ENCODE measurements at regions not wholly inside any gene's neighbourhood (a gene's known extent, or its start where the extent isn't known, plus 50 kb on each side); places are given as distances from the start of the nearest gene placed in this dataset.

DNA sequence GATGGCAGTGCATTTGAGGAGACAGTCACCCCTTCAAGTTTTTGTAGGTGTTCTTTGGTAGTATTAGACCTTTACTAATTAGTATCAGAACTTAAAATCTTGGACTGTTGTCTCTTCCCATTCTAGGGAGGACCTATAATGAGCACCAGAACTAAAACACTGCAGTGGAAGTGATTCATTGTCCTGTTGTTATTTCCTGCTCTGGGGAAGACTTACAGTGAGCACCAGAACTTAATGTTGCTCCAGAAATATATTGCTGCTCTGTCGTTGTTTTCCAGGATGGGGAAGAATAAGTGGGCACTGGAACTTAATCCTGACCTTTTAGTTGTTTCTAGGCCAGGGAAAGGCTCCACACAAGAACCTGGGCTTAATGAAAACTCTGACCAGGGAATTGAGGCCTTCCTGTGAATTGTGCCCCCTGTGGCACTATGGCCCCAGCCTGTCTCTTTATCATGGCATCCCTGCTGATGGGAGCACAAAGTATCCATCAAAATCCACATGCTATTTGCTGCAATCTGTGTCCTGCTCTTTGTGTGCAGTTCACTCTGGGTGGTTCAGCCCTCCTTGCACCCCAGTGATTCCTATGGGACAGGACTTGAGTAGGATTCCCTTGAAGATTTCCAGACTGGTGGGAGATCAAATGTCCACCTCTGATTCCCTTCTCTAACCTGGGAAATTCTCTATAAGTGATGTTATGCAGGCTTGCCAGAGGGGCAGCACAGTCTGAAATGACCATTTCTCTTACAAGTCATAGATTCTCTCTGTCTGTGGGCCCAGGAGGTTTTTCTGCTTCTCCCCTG is 175.8 kb downstream of the PAWR start:
- Histone ChIP-seq H3K36me3 (ENCODE audit: control insufficient read depth in 4 of 4, insufficient read depth in 3 of 4, low read depth in 1 of 4, low read length in 3 of 4) (peaks cover 0 to 3% (median 0%) of the 10 kb centered on the region in 4 donors), H3K27ac (ENCODE audit: low read depth in 1 of 2, low read length in 2 of 2) (no peak overlapping the region), H3K4me1 (ENCODE audit: control insufficient read depth in 4 of 4, insufficient read depth in 4 of 4, low read length in 3 of 4) (no peaks in the 10 kb centered on the region), H3K9ac (ENCODE audit: low read depth in 1 of 2, low read length in 2 of 2) (no peak overlapping the region), H3K27me3 (ENCODE audit: control insufficient read depth in 4 of 4, insufficient read depth in 4 of 4, low read length in 3 of 4) (no peaks in the 10 kb centered on the region), H3K4me3 (ENCODE audit: low read depth in 1 of 3, low read length in 3 of 3) (no peak overlapping the region), H3K9me3 (ENCODE audit: control insufficient read depth in 4 of 4, low read length in 3 of 4) (no peaks in the 10 kb centered on the region)
- no peak for TF ChIP-seq SP1 (IDR thresholded peaks at IDR 0.05)
- no peak for TF ChIP-seq HNF4G (IDR thresholded peaks at IDR 0.05)
- no peak for DNase-seq (ENCODE audit: low spot score)
- WGBS: 79% methylated on average over 1 of the region's 1 CpG

DNA sequence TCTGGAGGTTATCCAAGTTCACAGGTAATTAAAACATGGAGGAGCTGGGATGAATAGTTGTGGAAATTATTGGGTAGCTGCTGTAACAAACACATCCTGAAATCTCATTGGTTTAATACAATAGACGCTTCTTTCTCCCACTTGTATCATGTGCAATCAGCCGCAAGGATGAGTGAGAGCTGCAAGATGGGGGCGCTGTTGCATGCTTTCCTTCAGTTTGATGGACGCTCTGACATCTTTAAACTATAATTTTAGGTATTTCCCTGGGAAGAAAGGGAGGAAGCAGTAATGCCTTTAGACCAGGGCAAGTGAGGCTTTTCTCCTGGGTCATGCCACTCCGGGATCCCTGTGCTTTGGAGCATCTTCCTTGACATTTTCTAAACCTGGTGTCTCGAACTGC is 178.7 kb downstream of the PAWR start:
- TF ChIP-seq HNF4A (conservative IDR thresholded peaks at IDR 0.05): no peak
- TF ChIP-seq SP1 (IDR thresholded peaks at IDR 0.05): no peak
- no peak for TF ChIP-seq YY1 (IDR thresholded peaks at IDR 0.05)
- TF ChIP-seq HNF4G (IDR thresholded peaks at IDR 0.05): no peak
- Histone ChIP-seq H3K4me3 (ENCODE audit: low read depth in 1 of 3, low read length in 3 of 3) (no peak overlapping the region), H3K27me3 (ENCODE audit: control insufficient read depth in 4 of 4, insufficient read depth in 4 of 4, low read length in 3 of 4) (no peaks in the 10 kb centered on the region), H3K9me3 (ENCODE audit: control insufficient read depth in 4 of 4, low read length in 3 of 4) (no peaks in the 10 kb centered on the region), H3K36me3 (ENCODE audit: control insufficient read depth in 4 of 4, insufficient read depth in 3 of 4, low read depth in 1 of 4, low read length in 3 of 4) (peaks cover 0 to 3% (median 0%) of the 10 kb centered on the region in 4 donors), H3K4me1 (ENCODE audit: control insufficient read depth in 4 of 4, insufficient read depth in 4 of 4, low read length in 3 of 4) (no peaks in the 10 kb centered on the region), H3K9ac (ENCODE audit: low read depth in 1 of 2, low read length in 2 of 2) (no peak overlapping the region), H3K27ac (ENCODE audit: low read depth in 1 of 2, low read length in 2 of 2) (no peak overlapping the region)
- WGBS: 92% methylated on average over 6 of the region's 6 CpGs
- DNase-seq (ENCODE audit: low spot score): no peak

DNA sequence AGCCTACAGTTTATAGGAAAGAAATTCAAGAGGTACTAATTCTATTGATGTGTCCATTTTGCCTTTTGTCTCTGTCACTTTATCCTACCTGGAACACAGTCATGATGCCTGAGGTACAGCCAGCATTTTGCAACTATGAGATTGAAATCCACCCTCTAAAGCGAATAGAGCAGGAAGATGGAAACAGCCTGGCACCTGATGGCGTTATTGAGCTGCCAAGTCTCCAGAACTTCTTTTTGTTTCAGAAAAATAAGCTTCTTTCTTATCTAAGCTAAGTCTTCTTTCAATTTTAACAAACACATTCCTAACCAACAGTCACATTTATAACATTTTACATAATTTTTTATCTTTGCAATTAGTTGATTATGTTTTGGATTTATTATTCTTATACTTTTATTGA is 182.1 kb downstream of the PAWR start:
- H3K9me3 ChIP-seq (ENCODE audit: control insufficient read depth in 4 of 4, low read length in 3 of 4): no peaks in the 10 kb centered on the region
- WGBS: 85% methylated on average over 2 of the region's 2 CpGs
- no peaks in the 10 kb centered on the region for H3K36me3 ChIP-seq (ENCODE audit: control insufficient read depth in 4 of 4, insufficient read depth in 3 of 4, low read depth in 1 of 4, low read length in 3 of 4)
- H3K9ac ChIP-seq (ENCODE audit: low read depth in 1 of 2, low read length in 2 of 2): no peak overlapping the region
- TF ChIP-seq, protein P1, sequence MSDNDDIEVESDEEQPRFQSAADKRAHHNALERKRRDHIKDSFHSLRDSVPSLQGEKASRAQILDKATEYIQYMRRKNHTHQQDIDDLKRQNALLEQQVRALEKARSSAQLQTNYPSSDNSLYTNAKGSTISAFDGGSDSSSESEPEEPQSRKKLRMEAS (IDR thresholded peaks at IDR 0.05): no peak
- no peak for TF ChIP-seq FOXA1 (IDR thresholded peaks at IDR 0.05)
- TF ChIP-seq HNF4A (conservative IDR thresholded peaks at IDR 0.05): no peak
- TF ChIP-seq YY1 (IDR thresholded peaks at IDR 0.05): no peak
- TF ChIP-seq RXRA (IDR thresholded peaks at IDR 0.05): no peak
- TF ChIP-seq FOXA2 (IDR thresholded peaks at IDR 0.05): no peak
- TF ChIP-seq NR2F2 (IDR thresholded peaks at IDR 0.05): no peak
- no peak for TF ChIP-seq HNF4G (IDR thresholded peaks at IDR 0.05)
- TF ChIP-seq EGR1 (IDR thresholded peaks at IDR 0.05; ENCODE audit: low read depth in 2 of 2): no peak
- TF ChIP-seq, protein P2, sequence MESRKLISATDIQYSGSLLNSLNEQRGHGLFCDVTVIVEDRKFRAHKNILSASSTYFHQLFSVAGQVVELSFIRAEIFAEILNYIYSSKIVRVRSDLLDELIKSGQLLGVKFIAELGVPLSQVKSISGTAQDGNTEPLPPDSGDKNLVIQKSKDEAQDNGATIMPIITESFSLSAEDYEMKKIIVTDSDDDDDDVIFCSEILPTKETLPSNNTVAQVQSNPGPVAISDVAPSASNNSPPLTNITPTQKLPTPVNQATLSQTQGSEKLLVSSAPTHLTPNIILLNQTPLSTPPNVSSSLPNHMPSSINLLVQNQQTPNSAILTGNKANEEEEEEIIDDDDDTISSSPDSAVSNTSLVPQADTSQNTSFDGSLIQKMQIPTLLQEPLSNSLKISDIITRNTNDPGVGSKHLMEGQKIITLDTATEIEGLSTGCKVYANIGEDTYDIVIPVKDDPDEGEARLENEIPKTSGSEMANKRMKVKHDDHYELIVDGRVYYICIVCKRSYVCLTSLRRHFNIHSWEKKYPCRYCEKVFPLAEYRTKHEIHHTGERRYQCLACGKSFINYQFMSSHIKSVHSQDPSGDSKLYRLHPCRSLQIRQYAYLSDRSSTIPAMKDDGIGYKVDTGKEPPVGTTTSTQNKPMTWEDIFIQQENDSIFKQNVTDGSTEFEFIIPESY (IDR thresholded peaks at IDR 0.05): no peak
- TF ChIP-seq, protein P3, sequence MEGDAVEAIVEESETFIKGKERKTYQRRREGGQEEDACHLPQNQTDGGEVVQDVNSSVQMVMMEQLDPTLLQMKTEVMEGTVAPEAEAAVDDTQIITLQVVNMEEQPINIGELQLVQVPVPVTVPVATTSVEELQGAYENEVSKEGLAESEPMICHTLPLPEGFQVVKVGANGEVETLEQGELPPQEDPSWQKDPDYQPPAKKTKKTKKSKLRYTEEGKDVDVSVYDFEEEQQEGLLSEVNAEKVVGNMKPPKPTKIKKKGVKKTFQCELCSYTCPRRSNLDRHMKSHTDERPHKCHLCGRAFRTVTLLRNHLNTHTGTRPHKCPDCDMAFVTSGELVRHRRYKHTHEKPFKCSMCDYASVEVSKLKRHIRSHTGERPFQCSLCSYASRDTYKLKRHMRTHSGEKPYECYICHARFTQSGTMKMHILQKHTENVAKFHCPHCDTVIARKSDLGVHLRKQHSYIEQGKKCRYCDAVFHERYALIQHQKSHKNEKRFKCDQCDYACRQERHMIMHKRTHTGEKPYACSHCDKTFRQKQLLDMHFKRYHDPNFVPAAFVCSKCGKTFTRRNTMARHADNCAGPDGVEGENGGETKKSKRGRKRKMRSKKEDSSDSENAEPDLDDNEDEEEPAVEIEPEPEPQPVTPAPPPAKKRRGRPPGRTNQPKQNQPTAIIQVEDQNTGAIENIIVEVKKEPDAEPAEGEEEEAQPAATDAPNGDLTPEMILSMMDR (IDR thresholded peaks at IDR 0.05; ENCODE audit: low read depth, low read length, missing input control): no peak
- TF ChIP-seq, protein P4, sequence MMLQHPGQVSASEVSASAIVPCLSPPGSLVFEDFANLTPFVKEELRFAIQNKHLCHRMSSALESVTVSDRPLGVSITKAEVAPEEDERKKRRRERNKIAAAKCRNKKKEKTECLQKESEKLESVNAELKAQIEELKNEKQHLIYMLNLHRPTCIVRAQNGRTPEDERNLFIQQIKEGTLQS (IDR thresholded peaks at IDR 0.05): no peak
- no peak for TF ChIP-seq JUND (IDR thresholded peaks at IDR 0.05)
- H3K4me3 ChIP-seq (ENCODE audit: low read depth in 1 of 3, low read length in 3 of 3): no peak overlapping the region
- no peak overlapping the region for H3K27ac ChIP-seq (ENCODE audit: low read depth in 1 of 2, low read length in 2 of 2)
- H3K4me1 ChIP-seq (ENCODE audit: control insufficient read depth in 4 of 4, insufficient read depth in 4 of 4, low read length in 3 of 4): no peaks in the 10 kb centered on the region
- H3K27me3 ChIP-seq (ENCODE audit: control insufficient read depth in 4 of 4, insufficient read depth in 4 of 4, low read length in 3 of 4): no peaks in the 10 kb centered on the region
- no peak for DNase-seq (ENCODE audit: low spot score)
